ENCODE measurements at regions not wholly inside any gene's neighbourhood (a gene's known extent, or its start where the extent isn't known, plus 50 kb on each side); places are given as distances from the start of the nearest gene placed in this dataset.

DNA sequence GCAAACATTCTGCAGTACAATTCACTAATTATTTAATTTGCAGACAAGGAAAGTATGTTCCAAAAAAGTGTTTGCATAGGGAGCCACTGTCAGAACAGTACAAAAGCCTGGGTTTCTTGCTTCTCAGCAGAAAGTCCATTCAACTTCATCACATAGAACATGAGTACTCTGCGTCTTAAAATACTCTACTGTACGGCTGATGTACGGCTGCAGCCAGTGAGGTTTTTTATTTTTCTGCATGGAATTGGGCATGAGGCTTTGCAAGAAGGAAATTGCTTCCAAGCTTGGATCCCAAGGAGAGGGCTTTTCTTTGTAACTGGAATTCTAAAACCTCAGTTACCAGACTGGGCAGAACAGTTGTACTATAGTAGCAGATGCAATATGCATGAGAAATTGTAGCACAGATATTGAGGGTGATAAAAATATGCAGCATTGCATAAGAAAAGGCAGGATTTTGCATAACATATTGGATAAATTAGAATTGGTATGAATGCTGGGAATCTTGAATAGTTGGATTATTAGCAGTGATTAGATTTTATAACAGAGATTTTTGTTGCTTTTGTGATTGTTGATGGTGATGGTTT, 178.1 kb upstream of the CDH9 start:
- TF ChIP-seq, protein P1, sequence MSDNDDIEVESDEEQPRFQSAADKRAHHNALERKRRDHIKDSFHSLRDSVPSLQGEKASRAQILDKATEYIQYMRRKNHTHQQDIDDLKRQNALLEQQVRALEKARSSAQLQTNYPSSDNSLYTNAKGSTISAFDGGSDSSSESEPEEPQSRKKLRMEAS (IDR thresholded peaks at IDR 0.05; ENCODE audit: insufficient read depth, insufficient read length), result no peak
- no peak for TF ChIP-seq POLR2A (IDR thresholded peaks at IDR 0.05; ENCODE audit: low read depth, low read length)
- no peak for TF ChIP-seq CTCF (IDR thresholded peaks at IDR 0.05; ENCODE audit: extremely low read depth in 1 of 2, insufficient read depth in 1 of 2, low read depth in 1 of 2, low read length in 2 of 2)
- no peak for TF ChIP-seq EZH2 (IDR thresholded peaks at IDR 0.05; ENCODE audit: borderline replicate concordance, low read depth, low read length, severe bottlenecking)
- TF ChIP-seq POLR2AphosphoS5 (IDR thresholded peaks at IDR 0.05; ENCODE audit: insufficient read depth, low read depth, low read length), result no peak
- TF ChIP-seq JUN (IDR thresholded peaks at IDR 0.05; ENCODE audit: borderline replicate concordance, insufficient read depth, insufficient read length, low read depth), result no peak
- TF ChIP-seq MYC (IDR thresholded peaks at IDR 0.05; ENCODE audit: low read depth, low read length), result no peak
- no peak for TF ChIP-seq GATA2 (IDR thresholded peaks at IDR 0.05; ENCODE audit: insufficient read depth, insufficient read length, low read depth, low read length)
- no peak for TF ChIP-seq FOS (IDR thresholded peaks at IDR 0.05; ENCODE audit: borderline replicate concordance, insufficient read depth, low read length)

Measured in endothelial cell of umbilical vein (primary cell).